GM19043 (cell line): ENCODE measurements at regions not wholly inside any gene's neighbourhood (a gene's known extent, or its start where the extent isn't known, plus 50 kb on each side); places are given as distances from the start of the nearest gene placed in this dataset.
A peak's percentile ranks its signal among the peaks of the same experiment; 100 is the strongest.
"Not testable (repeated sequence)": the region's sequence is repeated elsewhere in the genome, so short reads cannot be mapped to it uniquely, and the experiment has no call there.

Source experiments
- ATAC-seq: cut with Tn5 transposase; IDR thresholded peaks from one replicate; pipeline ENCODE4 v1.9.1; 2021; ENCODE audit warnings: low read depth; ENCODE audit not compliant: unreplicated experiment

DNA sequence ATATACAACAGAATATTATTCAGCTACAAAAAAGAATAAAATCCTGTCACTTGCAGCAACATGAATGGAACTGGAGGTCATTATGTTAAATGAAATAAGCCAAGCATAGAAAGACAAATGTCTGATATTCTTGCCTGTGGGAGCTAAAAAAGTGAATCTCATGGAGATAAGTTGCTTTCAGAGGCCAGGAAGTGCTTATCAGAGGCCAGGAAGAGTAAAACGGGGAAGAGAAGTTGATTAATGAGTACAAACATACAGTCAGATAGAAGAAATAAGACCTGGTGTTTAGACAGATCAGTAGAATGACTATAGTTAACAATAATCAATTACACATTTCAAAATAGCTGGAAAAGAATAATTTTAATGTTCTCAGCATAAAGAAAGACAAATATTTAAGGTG is 54.4 kb upstream of the CPHXL start:
- ATAC-seq = no peak

DNA sequence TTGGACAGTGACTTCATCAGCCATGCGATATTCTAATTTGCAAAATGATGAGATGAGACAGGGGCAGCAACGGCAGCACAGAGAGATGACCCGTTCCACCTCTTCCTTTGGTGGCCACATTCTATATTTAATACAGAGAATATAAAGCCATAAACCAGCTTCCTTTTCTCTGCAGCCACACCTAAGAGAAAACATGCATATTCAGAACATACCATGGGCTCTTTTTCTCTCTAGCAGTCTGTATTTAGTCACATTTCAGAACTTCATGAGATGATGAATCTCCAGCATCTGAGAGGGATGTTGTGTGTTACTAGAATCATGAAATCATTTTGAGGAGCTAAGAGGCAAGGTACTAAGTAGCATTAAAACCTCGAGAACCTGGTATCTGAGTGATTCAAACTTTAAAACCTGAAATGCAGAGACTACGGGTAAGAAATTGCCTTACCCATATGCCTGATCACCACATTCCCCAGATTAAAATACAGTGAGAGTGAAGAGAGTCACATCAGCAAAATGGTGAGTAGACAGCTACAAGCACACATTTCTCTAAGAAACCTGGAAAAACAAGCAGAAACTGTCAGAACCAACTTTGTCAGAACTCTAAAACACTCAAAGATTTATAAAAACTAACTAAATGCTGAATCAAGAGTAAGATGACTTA is 55.5 kb upstream of the CPHXL start:
- no peak for ATAC-seq

DNA sequence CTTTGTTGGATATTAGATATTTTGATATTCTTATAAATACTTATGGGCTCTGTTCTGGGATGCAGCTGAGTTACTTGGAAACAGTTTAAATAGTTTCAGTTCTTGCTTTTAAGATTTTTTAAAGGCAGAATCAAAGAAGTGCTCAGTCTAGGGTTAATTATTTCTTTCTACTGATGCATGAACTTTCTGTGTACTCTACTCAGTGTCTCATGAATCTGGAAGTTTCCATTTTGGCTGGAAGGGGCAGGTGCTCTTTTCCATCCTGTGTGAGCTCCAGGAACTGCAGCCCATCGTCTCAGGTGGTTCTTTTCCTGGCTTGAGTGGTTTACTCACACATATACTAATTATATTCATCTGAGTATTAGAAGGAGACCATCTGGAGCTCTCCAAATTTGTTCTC is 61.1 kb upstream of the CPHXL start:
- ATAC-seq = peak; percentile 73

DNA sequence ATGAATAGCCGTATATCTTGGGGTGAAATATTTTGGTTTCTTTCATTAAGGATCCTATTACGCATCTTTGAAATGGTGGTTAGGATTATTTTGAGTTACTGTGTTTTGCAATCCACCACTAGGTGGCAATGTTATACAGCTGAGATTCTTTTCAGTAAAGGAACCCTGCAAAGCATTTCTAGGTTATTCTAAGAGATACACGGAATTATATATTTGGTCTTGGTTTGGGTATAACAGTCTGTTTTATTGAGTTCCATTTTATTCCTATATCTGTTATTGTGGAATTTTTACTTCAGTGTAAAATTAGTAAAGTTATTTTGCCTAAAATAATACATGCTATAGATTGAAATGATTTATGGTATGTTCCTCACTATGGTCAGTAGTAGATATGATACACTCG is 62.9 kb upstream of the CPHXL start:
- peak; percentile 60 for ATAC-seq

DNA sequence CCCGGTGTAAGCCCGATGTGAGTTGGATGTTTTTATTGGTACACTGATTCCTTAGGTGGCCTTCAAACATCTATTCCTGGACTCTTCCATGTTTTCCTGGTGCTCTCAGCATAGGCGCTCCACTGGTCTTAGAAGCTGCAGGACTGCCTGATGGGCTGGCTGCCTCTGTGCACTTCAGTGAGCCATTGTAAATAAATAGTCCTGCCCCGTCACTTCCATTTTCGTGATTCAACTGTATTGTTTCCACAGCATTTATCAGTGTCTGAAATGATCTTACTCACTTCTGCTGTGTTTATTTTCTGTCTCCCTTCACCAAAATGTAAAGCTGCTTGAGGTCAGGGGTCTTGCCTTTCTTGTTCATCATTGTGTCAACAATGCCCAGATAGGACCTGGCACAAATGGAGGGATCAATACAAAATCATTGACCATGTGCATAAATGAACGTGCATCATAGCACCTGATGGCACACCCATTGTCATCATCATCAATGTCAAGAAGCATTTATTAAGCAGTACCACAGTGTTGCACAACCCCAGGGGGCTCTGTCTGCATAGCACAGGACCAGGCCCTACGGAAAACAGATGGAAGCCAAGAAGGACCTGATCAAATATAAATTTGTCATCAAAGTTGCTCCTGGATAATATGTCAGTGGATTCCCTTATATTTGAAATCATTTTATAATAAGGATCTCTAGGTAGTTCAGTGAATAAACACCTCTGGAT is 66.6 kb upstream of the CPHXL start:
- ATAC-seq = no peak

DNA sequence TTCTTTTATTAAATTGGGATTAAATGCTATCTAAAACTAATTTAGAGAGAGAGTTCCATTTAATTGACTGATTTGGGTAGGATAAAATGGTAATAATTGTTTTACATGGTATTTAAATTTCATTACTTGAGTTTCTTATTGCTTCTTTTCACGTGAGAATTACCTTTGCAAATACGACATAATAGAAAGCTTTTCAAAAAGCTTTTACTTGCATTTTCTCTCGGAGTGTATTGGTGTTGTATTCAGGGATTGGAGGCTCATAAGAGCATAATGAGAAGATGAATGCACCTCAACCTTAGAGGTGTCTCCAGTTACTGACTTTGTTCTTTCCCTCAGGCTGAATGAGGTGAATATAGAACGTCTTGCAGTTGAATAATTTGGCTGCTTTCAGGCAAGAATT is 67.4 kb upstream of the CPHXL start:
- no peak for ATAC-seq

DNA sequence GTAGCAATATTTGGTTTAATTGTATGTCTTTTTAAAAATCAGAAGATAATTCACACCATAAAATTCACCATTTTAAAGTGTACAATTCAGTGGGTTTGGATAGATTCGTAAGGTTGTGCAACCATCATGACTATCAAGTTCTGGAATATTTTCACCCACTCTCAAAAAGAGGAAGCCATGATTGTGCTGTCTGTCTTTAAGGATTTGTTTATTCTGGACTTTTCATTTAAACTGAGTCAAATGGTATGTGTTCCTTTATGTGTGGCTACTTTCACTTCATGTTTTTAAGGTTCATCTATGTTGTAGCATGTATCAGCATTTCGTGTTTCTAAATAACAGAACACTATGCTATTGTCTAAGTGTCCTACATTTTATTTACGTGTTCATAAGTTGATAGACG is 68.1 kb upstream of the CPHXL start:
- ATAC-seq = peak; percentile 54

DNA sequence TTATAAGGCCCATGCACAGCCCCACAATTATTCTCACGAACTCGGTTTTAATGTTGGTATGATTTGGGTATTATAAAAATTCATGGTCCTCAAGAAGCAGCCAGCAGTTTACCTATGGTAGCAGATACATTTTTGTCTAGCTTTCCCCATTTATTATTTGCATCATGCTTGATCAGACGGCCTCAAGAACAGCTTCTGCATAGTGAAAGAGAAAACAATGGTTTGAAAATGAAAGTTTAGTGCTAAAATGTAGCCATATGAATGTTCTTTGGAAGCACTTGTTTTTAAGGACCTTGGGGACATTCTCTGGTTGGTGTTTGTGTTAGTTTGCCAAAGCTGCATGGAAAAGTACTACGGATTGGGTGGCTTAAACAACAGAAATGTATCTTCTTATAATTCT is 72.4 kb upstream of the CPHXL start:
- no peak for ATAC-seq

DNA sequence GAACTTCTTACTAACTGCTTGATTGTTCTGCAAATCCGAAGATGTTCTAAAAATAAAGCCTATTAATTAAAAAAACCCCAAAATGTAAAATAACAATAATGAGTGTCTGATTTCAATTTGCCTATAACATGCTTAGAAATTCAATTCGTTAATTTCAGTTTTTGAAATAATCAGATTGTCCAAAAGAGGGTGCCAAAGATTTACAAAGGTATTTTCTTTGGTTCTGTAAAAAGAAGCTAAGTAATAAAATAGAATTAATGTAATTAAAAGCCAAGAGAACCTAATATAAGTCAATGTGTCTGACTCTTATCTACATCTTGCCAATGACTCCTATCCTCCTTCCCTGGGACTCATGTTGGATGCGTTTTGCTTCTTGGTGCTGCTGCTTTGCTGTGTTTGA is 75.0 kb upstream of the CPHXL start:
- ATAC-seq = no peak

DNA sequence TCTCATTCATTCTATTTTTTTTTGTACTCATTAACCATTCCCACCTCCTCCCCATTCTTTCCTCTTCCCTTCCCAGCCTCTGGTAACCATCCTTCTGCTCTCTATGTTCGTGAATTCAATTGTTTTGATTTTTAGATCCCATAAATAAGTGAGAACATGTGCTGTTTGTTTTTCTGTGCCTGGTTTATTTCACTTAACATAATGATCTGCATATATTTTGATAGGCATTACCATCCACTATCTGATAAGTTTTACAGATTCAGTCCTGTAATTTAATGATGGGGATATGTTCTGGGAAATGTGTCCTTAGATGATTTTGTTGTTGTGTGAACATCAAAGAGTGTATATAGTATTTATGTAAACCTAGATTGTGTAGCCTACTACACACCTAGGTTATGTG is 77.5 kb upstream of the CPHXL start:
- no peak for ATAC-seq

DNA sequence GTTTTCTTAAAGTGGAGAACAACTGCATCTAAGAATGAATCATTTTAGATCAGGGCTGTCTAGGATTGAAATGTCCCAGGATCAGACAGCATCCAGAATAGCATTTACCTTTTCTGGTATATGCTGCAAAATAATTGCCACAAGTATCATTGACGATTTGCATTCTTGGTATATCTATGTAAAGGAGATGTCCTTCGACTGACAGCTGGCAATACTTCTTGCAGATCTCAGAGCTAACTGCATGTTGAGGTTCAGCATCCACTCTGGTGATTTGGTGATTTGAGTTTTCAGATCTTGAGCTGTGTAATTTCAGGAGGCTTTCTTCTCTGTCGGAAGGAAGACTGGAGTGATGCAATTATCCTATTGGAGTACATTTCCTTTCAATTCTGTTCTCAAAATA is 78.1 kb upstream of the CPHXL start:
- ATAC-seq = no peak

DNA sequence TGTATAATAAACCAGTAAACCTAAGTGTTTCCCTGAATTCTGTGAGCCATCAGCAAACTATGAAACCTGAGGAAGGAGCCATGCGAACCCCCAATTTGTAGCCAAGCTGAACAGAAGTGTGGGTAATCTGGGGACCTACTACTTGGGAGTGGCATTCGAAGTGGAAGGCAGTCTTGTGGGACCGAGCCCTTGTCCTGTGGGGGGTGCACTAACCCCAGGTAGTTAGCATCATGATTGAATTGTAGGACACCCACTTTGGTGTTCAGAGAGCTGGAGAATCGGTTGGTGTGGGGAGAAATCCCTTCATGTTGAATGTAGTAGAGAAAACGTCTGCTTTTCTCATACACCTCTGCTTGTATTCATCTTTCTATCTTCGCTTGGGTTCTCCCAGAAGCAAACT is 79.7 kb upstream of the CPHXL start:
- ATAC-seq = no peak

DNA sequence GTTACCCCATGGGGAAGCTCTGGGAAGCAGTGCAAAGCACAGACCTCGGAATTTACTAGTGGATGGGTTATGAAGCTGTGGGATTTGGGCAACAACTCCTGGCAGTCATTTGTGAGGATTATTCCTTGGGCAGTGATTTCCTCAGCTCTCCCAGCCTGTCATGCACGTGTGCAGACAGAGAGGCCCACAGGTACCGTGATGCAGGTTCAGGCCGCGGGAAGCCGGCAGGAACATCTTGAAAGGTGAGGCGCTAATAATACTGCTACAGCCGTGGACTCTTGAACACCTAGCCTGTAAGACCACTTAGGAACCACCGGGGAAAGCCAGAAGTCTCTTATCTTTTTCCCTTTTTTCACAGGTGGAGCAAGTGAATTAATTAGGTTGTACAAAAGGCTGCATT is 80.2 kb upstream of the CPHXL start:
- ATAC-seq = no peak

DNA sequence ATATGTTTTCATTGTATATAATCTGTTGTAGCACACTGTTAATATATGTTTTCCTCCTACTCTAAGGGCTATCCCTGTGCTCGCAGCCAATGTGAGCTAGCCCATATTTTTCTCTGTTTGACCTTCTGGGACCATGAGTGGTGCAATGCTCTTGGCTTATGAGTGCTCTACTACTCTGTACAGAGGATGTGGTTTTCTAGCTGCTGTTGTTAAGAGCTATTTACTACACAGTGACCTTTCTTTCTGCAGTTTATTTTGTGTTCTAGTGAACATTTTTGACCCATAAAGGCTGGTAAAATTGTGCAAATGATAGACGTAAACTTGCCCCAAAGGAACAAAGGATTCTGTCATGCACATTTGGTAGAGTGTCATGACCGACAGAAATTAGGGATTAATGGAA is 84.1 kb upstream of the CPHXL start:
- ATAC-seq = no peak

DNA sequence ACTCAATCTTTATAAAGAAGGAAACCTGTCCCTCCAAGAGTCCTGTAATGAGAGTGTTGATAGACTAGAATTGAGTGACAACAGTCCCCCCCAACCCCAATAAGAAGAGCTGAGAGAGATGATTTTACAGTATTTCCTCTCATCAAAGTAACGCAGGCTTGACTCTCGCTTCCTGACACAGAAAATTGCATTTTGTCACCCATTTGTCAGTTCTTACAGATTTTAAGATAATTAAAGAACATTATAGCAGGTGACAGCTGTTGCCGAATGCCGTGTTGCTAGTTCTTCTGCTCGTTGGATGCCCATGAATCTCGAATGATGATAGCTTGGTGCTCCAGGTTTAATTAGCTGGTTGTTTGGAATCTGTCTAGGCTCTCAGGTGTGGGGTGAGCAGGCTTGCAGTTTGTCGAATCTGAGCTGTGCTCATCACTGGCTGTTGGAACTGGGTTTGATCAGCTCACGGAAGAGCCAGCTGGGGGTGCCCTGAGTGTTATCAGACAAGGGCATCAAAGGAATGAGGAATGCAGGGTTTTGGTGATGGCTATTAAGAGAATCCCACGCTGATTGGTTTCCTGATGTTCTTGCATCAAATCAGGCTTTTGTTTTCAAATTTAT is 84.8 kb upstream of the CPHXL start:
- no peak for ATAC-seq

DNA sequence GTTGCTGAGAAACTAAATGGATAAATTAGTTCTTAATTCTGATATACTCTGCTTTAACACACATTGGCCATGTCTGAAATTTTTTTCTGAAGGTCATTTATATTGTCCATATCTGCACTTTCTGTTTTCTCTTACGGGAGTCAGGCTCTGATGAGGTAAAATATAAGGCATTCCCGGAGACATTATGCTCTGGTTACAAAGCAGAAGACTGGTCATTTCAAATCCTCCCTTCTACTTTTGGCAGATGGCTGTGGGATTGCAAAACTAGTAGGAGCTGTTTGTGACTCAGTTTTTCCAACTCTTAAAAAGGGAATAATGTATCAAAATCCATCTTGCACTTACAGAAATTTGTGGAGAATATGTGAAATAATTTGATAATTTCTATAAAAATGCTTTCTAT is 92.2 kb upstream of the CPHXL start:
- no peak for ATAC-seq

DNA sequence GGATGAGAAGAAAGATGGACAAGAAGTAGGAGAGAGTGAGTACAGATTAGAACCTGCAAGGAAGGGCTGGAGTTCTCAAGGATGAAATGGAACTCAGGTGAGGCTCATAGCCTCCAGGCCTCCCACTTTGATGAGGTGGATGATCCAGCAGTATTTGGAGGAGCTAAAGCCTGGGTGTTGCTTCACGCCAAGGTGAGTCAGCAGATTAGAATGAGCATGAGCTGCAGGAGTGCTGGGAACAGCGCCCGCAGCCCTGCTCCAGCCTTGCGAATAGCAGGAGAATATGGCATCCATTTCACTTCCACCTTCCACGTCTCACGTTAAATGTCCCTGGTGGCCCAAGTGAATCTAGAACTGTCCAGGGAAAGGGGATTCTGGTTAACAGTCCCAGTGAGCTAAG is 94.4 kb upstream of the CPHXL start:
- ATAC-seq = no peak

DNA sequence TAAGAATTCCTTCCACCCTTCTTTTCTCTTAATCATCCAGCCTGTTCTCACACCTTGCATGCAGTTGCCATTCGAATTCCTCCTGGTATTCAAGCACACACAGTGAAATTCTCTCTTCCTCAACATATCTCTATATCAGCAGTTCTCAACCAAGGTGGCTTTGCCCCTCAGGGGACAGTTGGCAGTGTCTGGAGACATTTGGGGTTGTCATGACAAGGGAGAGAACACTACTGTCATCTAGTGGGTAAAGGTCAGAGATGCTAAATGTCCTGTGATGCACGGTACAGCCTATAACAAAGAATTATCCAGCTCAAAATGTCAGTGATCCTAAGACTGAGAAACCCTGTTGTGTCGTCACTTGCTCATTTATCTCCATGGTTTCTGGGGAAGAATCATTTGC is 94.8 kb upstream of the CPHXL start:
- ATAC-seq = no peak

DNA sequence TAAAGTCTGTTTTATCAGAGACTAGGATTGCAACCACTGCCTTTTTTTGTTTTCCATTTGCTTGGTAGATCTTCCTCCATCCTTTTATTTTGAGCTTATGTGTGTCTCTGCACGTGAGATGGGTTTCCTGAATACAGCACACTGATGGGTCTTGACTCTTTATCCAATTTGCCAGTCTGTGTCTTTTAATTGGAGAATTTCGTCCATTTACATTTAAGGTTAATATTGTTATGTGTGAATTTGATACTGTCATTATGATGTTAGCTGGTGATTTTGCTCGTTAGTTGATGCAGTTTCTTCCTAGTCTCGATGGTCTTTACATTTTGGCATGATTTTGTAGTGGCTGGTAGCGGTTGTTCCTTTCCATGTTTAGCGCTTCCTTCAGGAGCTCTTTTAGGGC is 99.5 kb upstream of the CPHXL start:
- ATAC-seq = not testable (repeated sequence)

DNA sequence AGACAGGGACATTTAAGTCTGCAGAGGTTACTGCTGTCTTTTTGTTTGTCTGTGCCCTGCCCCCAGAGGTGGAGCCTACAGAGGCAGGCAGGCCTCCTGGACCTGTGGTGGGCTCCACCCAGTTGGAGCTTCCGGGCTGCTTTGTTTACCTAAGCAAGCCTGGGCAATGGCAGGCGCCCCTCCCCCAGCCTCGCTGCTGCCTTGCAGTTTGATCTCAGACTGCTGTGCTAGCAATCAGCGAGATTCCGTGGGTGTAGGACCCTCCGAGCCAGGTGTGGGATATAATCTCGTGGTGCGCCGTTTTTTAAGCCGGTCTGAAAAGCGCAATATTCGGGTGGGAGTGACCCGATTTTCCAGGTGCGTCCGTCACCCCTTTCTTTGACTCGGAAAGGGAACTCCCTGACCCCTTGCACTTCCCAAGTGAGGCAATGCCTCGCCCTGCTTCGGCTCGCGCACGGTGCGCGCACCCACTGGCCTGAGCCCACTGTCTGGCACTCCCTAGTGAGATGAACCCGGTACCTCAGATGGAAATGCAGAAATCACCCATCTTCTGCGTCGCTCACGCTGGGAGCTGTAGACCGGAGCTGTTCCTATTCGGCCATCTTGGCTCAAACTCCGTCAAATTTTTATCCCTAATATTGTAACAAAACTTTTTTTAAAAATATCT is 101.2 kb upstream of the CPHXL start:
- not testable (repeated sequence) for ATAC-seq

DNA sequence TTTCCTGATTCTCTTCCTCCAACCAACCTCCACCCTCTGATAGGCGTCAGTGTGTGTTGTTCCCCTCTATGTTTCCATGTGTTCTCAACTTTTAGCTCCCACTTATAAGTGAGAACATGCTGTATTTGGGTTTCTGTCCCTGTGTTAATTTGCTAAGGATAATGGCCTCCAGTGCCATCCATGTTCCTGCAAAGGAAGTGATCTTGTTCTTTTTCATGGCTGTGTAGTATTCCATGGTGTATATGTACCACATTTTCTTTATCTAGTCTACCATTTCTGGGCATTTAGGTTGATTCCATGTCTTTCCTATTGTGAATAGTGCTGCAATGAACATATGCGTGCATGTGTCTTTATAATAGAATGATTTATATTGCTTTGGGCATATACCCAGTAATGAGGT is 107.1 kb upstream of the CPHXL start:
- ATAC-seq = not testable (repeated sequence)
